Central memory CD4-positive, alpha-beta T cell (primary cell): ENCODE measurements at regions not wholly inside any gene's neighbourhood (a gene's known extent, or its start where the extent isn't known, plus 50 kb on each side); places are given as distances from the start of the nearest gene placed in this dataset.

ENCODE experiments used
- DNase-seq: peaks from one replicate; pipeline ENCODE4 v3.0.0; 2022

GRCh38 chr14:86543521-86543920 lies 1013.6 kb downstream of the FLRT2 start:
- DNase-seq = no peak

- no peak for DNase-seq
Observed at GRCh38 chr14:86541972-86542371, 1012.0 kb downstream of the FLRT2 start.

GRCh38 chr14:86540636-86541247 lies 1010.8 kb downstream of the FLRT2 start:
- DNase-seq = no peak

DNA sequence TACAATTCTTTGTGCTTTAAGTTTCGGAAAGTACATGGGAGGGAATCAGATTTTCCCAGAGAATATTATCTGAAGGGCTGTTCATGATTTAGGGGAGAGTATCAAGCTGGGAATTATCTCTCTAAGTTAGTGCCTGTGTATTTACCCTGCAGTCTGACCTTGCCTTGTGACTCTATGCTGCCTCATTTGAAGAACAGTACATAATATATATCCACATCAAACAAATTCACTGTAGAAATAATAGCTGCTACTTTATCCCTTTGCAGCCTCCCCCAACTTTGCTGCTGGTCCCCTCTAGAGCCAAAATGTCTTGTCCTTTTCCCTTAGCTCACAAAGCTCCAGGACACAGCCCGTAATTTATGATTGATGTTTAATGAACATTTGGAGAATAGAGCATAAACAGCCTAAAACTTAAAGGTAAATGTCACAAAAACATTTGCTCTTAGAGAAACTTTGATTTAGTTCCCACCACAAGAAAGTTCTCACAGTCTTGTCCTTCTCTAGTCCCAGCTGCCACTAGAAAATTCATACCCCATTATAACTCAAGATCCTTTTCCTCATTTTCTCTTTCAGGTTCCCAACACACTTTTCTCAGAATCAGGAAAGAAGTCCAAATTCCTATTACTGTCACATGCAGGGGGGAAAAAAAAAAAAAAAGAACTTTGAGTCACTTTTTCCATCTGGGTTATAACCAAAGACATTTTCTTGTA lies 1009.6 kb downstream of the FLRT2 start:
- DNase-seq = no peak

GRCh38 chr14:86533834-86534233 lies 1003.9 kb downstream of the FLRT2 start:
- no peak for DNase-seq

GRCh38 chr14:86532219-86532618 lies 1002.3 kb downstream of the FLRT2 start:
- DNase-seq = no peak

DNA sequence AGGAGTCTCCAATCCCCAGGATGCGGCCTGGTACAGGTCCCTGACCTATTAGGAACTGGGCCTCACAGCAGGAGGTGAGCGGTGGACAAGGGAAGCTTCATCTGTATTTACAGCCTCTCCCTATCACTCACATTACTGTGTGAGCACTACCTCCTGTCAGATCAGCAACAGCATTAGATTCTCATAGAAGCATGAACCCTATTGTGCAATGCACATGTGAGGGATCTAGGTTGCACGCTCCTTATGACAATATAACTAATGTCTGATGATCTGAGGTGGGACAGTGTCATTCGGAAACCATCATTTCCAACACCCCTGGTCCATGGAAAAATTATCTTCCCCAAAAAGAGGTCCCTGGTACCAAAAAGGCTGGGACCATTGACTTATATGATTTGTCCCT lies 1000.5 kb downstream of the FLRT2 start:
- DNase-seq = no peak

- DNase-seq = no peak
Observed at GRCh38 chr14:86527312-86527711, 997.4 kb downstream of the FLRT2 start.

- DNase-seq = no peak
Observed at GRCh38 chr14:86525673-86526072, 995.7 kb downstream of the FLRT2 start.

DNA sequence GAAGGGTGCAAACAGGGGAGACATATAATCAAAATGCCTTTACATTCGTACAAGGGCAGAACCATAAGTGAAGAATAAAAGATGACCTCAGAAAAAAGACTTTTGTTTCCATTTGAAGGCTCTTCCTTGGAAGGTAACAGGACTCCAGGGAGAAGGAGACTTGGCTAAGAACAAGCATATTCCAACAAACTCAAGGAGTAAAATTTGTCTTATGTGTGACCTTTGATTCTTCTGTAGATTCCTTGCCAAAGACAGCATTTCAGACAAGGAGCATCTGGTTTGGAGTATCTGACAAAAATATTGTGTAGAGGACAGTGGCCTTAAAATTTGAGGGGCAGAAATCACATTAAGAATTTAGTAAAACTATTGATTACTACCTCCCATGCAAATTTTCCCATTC lies 991.9 kb downstream of the FLRT2 start:
- no peak for DNase-seq

DNA sequence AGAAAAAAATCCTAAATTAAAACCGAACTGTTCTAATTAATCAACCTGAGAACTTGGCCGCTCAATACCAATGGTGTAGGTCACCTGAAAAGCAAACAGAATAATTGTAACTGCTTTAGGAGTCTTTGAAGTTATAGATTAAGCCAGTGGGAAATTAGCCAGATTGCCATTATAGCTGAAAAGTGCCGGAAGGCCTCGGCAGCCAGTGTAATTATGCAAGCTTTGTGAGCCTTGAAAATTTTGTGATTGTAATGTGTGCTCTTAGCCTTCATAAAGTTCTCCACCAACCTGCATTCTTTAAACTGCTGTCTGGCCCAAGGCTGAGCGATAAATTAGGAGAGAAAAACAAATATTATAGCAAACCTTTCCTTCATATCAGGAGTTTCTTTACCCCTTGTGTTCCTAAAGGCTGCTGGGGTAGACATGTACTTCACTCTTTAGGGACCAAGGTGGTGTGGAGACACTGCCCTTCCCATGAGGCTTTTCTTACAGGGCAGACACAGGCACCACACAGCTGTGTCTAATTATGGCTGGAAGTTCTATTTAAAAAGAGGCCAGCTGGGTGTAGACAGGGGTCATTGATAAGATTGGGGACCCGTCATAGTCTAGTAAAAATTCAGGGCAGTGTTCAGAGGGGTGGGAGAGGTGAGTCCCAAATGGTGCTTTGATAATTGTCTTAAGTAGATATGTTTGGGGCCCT lies 991.2 kb downstream of the FLRT2 start:
- no peak for DNase-seq

GRCh38 chr14:86518298-86518697 lies 988.4 kb downstream of the FLRT2 start:
- no peak for DNase-seq

GRCh38 chr14:86515195-86515594 lies 985.3 kb downstream of the FLRT2 start:
- DNase-seq = no peak

GRCh38 chr14:86513564-86513963 lies 983.6 kb downstream of the FLRT2 start:
- DNase-seq = no peak

- no peak for DNase-seq
Observed at GRCh38 chr14:86513056-86513455, 983.1 kb downstream of the FLRT2 start.

DNA sequence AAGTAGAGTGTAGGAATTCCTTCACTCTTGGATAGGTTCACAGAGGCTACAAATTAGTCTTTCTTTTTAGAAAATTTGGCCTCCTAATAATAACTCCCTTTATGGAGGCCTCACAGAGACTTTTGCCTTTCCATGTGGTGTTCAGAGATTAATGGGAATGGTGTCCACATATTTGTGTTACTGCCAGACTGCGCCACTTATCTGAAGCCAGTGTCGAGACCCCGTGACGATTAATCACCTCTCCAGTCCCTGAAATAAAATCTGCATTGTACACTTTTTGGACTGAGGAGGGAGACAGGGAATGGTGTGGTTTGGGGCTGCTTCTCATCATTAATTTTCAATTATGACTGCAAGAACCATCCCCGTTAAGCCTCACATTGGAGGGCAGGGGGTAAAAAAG lies 980.5 kb downstream of the FLRT2 start:
- DNase-seq = no peak

GRCh38 chr14:86505808-86506207 lies 975.9 kb downstream of the FLRT2 start:
- no peak for DNase-seq

GRCh38 chr14:86501611-86502010 lies 971.7 kb downstream of the FLRT2 start:
- DNase-seq = peak; percentile 2

DNA sequence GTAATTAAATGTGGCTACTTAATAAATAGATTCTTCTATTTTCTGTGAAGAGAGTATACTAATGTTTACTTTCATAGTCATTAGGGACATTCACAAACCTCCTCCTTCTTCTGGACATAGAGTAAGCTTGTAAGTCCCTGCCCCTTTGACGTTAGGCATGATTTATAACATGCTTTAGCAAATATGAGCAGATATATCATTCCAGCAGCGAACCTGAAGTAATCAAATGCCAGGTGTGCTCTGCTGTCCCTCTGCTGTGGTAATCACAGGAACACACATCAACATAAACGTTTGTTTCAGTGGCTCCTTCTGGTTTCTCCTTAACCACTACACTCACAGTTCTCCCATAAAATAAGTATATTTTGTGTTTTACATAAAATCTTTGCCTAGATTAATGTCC lies 961.8 kb downstream of the FLRT2 start:
- DNase-seq = no peak

GRCh38 chr14:86481104-86481503 lies 951.2 kb downstream of the FLRT2 start:
- no peak for DNase-seq

DNA sequence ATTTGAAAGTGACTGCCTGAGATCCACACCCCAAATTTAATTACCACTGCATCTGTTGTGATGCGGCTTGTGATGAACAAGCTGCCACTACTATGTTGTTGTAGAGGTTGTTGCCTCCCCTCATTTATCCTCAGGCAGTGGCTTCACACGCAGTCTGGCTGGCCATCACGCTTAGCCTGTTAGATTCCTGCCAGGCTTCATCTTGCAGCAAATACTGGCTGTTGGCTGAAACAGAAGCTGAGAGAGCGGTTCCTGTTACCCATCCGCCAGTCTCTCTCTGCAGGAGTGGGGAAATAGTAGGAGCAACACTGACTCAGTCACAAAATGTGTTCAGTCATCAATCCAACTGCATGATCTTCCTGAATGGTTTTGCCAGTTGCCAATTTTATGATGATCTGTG lies 934.4 kb downstream of the FLRT2 start:
- DNase-seq = no peak

- no peak for DNase-seq
Observed at GRCh38 chr14:86462193-86462753, 932.3 kb downstream of the FLRT2 start.

GRCh38 chr14:86457481-86458135 lies 927.7 kb downstream of the FLRT2 start:
- DNase-seq = no peak
